ENCODE measurements at regions not wholly inside any gene's neighbourhood (a gene's known extent, or its start where the extent isn't known, plus 50 kb on each side); places are given as distances from the start of the nearest gene placed in this dataset.

DNA sequence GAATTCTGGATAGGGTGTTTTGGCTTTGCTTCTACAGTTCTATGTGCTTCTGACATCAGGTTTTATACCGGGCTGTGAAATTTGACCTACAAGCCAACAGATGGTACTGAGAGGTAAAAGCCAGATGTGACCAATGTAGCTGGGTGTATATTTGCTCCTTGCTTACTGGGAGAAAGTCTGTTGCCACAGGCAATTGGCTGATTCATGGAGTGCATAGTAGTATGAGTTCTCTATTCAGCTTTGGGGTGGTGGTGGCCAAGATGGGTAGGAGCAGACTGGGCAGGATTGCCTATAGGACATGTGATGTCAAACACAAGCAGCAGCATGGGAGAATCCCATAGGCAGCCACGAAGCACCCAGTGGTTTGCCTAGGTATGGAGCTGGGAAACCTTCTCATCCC is 1827.0 kb downstream of the C4orf33 start:
- H3K4me3 ChIP-seq (IDR thresholded peaks at IDR 0.05; ENCODE audit: insufficient read depth, low read depth, low read length) = no peak overlapping the region
- TF ChIP-seq, protein P1, sequence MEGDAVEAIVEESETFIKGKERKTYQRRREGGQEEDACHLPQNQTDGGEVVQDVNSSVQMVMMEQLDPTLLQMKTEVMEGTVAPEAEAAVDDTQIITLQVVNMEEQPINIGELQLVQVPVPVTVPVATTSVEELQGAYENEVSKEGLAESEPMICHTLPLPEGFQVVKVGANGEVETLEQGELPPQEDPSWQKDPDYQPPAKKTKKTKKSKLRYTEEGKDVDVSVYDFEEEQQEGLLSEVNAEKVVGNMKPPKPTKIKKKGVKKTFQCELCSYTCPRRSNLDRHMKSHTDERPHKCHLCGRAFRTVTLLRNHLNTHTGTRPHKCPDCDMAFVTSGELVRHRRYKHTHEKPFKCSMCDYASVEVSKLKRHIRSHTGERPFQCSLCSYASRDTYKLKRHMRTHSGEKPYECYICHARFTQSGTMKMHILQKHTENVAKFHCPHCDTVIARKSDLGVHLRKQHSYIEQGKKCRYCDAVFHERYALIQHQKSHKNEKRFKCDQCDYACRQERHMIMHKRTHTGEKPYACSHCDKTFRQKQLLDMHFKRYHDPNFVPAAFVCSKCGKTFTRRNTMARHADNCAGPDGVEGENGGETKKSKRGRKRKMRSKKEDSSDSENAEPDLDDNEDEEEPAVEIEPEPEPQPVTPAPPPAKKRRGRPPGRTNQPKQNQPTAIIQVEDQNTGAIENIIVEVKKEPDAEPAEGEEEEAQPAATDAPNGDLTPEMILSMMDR (conservative IDR thresholded peaks at IDR 0.05; ENCODE audit: low read depth, low read length) = no peak
- H3K36me3 ChIP-seq (ENCODE audit: insufficient read depth) = no peaks in the 10 kb centered on the region; the same call in 1 of the 2 replicates
- H3K27me3 ChIP-seq (ENCODE audit: insufficient read depth, low read depth) = no peaks in the 10 kb centered on the region
- no peak overlapping the region for H3K27ac ChIP-seq
- no peak overlapping the region for H3K4me2 ChIP-seq
- no peaks in the 10 kb centered on the region for H3K4me1 ChIP-seq (ENCODE audit: low read depth, poor library complexity, severe bottlenecking)
- no peaks in the 10 kb centered on the region for H4K20me1 ChIP-seq (ENCODE audit: insufficient read depth)
- no peaks in the 10 kb centered on the region for H3K79me2 ChIP-seq (ENCODE audit: insufficient read depth, low read depth)
- no peak overlapping the region for H3K9ac ChIP-seq
- H2AFZ ChIP-seq (ENCODE audit: low read depth) = no peak overlapping the region

DNA sequence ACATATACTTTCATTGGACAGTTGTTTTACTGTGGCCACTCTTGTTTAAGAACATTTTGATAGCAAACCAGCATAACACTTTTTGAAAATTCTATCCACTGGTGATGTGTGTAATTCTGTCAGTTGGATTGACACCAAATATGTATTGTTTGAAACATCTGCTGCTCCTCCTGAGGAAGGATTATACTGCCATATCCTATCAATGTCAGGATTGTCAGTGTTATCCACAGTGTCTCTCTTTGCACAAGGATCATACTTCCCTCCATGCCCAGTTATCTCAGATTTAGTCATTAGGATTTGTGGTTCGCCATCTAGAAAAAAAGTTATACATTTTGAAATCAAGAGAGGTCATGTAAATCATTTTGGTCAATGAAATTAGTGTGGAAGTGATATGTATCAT is 1859.6 kb downstream of the C4orf33 start:
- TF ChIP-seq, protein P1 (conservative IDR thresholded peaks at IDR 0.05; ENCODE audit: low read depth, low read length) = no peak
- no peaks in the 10 kb centered on the region for H3K79me2 ChIP-seq (ENCODE audit: insufficient read depth, low read depth)
- no peak overlapping the region for H2AFZ ChIP-seq (ENCODE audit: low read depth)
- no peaks in the 10 kb centered on the region for H3K4me1 ChIP-seq (ENCODE audit: low read depth, poor library complexity, severe bottlenecking)
- no peak overlapping the region for H3K4me3 ChIP-seq (IDR thresholded peaks at IDR 0.05; ENCODE audit: insufficient read depth, low read depth, low read length)
- no peaks in the 10 kb centered on the region for H4K20me1 ChIP-seq (ENCODE audit: insufficient read depth)
- no peak overlapping the region for H3K4me2 ChIP-seq
- no peaks in the 10 kb centered on the region for H3K36me3 ChIP-seq (ENCODE audit: insufficient read depth)
- H3K9ac ChIP-seq = no peak overlapping the region
- H3K27ac ChIP-seq = no peak overlapping the region
- no peaks in the 10 kb centered on the region for H3K27me3 ChIP-seq (ENCODE audit: insufficient read depth, low read depth)

DNA sequence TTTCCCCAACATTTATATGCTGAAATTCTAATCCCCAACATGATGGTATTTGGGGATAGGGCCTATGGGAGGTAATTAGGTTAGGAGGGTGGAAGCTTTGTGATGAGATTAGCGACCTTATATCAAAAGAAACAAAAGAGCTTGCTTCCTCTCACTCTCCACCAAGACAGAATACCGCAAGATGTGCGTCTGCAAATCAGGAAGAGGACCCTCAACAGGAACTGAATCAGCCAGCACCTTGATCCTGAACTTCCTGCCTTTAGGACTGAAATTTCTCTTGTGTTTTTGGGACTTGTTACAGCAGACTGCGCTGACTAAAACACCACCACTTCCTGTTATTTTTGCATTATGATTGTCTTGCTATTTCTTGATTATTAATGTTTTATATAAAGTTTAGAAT is 1889.4 kb downstream of the C4orf33 start:
- Histone ChIP-seq H3K27ac (no peak overlapping the region), H3K79me2 (ENCODE audit: insufficient read depth, low read depth) (no peaks in the 10 kb centered on the region), H3K9ac (no peak overlapping the region), H3K4me1 (ENCODE audit: low read depth, poor library complexity, severe bottlenecking) (no peaks in the 10 kb centered on the region), H3K4me2 (no peak overlapping the region), H3K4me3 (IDR thresholded peaks at IDR 0.05; ENCODE audit: insufficient read depth, low read depth, low read length) (no peak overlapping the region), H4K20me1 (ENCODE audit: insufficient read depth) (no peaks in the 10 kb centered on the region), H2AFZ (ENCODE audit: low read depth) (no peak overlapping the region), H3K27me3 (ENCODE audit: insufficient read depth, low read depth) (no peaks in the 10 kb centered on the region), H3K36me3 (ENCODE audit: insufficient read depth) (no peaks in the 10 kb centered on the region; the same call in 1 of the 2 replicates)
- TF ChIP-seq, protein P1 (conservative IDR thresholded peaks at IDR 0.05; ENCODE audit: low read depth, low read length) = no peak

DNA sequence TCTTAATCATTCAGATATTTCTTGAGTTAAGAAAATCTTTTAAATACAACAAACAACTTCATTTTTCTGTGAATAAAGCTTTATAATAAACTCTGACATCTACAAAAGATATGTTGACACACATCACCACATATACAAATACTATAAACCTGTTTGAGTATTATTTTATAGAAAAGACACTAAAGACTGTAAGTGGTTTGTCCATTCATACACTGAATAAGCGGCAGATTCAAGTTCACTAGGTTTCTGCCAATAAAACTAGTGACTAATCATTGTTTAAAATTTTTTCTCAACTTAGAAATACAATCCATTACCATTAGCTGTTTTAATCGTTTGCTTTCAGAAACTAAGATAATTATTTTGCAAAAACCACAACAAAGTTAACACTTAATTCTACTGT is 1900.0 kb downstream of the C4orf33 start:
- Histone ChIP-seq H2AFZ (ENCODE audit: low read depth) (no peak overlapping the region), H3K4me1 (ENCODE audit: low read depth, poor library complexity, severe bottlenecking) (no peaks in the 10 kb centered on the region), H3K27me3 (ENCODE audit: insufficient read depth, low read depth) (no peaks in the 10 kb centered on the region), H3K4me2 (no peak overlapping the region), H3K4me3 (IDR thresholded peaks at IDR 0.05; ENCODE audit: insufficient read depth, low read depth, low read length) (no peak overlapping the region), H3K9ac (no peak overlapping the region), H3K36me3 (ENCODE audit: insufficient read depth) (no peaks in the 10 kb centered on the region), H3K79me2 (ENCODE audit: insufficient read depth, low read depth) (no peaks in the 10 kb centered on the region), H3K27ac (no peak overlapping the region), H4K20me1 (ENCODE audit: insufficient read depth) (no peaks in the 10 kb centered on the region)
- TF ChIP-seq, protein P1 (conservative IDR thresholded peaks at IDR 0.05; ENCODE audit: low read depth, low read length) = no peak

Measured in KMS-11 (cell line).